OCI-LY7 (cell line): ENCODE measurements at regions not wholly inside any gene's neighbourhood (a gene's known extent, or its start where the extent isn't known, plus 50 kb on each side); places are given as distances from the start of the nearest gene placed in this dataset.

Experiments used
- CTCF ChIP-seq: fragments of 200-600 bp; sonication (generic); conservative IDR thresholded peaks from 2 replicates; pipeline ENCODE4 v1.5.1; 2014; ENCODE audit warnings: mild to moderate bottlenecking, antibody characterized with exemption, low read length, moderate library complexity, mixed read lengths
- EZH2phosphoT487 ChIP-seq: fragments of 200-600 bp; sonication (generic); IDR thresholded peaks from 2 replicates; pipeline ENCODE4 v1.6.1; 2018; ENCODE audit warnings: low read depth, borderline replicate concordance, mild to moderate bottlenecking, mixed run types, antibody characterized with exemption, low read length, moderate library complexity, mixed read lengths

- TF ChIP-seq CTCF (no peak), EZH2phosphoT487 (no peak)
Observed at GRCh38 chr9:129342591-129343423, 164.7 kb upstream of the IER5L start.
